IPS DF 19.7 (cell line): ENCODE measurements at regions not wholly inside any gene's neighbourhood (a gene's known extent, or its start where the extent isn't known, plus 50 kb on each side); places are given as distances from the start of the nearest gene placed in this dataset.
"Not testable (repeated sequence)": the region's sequence is repeated elsewhere in the genome, so short reads cannot be mapped to it uniquely, and the experiment has no call there.

Experiments
- DNase-seq: peaks from one replicate; pipeline ENCODE4 v3.0.0-alpha.2; 2013; ENCODE audit warnings: low read depth, low spot score

GRCh38 chr14:48052973-48053372 lies 377.6 kb upstream of the MDGA2 start:
- DNase-seq, result no peak

DNA sequence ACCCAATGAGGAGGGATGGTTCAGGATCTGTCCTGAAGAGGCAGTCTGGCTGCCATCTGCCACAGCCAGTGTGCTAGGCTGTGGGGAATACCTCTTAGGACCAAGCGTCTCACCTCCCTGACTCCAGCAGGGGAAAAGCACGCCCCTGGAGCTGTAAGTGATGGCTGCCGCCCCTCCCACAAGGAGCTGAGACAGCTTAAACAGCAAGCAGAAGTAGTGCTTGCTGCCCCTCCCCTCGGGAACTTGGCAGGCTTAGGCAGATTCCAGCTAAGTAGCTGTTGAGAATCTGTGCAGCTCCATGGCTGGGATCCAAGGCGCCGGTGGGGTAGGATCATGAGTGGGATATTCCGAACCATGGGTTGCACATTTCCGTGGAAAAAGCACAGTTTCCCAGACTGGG lies 360.4 kb upstream of the MDGA2 start:
- DNase-seq, result peak; percentile 35

- no peak for DNase-seq
Measured at GRCh38 chr14:48027115-48027514, 351.7 kb upstream of the MDGA2 start.

DNA sequence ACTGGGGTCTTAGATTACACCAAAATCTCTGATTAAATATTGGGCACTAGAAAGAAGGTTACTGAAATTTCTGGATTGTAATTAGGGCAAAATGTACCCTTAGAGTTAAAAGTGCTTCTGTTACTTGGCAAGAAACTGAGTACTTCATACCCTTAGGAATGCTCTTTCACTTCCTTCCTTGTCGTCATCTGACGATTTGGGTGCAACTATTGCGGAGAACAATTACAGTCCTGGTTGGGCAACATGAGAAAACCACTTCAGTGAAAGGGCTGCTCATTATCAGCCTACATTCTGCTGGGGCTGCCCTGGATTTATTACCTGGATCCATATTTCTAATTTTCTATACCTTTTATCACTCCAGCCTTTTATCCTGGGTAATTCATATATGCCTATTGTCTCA lies 348.5 kb upstream of the MDGA2 start:
- DNase-seq, result no peak

DNA sequence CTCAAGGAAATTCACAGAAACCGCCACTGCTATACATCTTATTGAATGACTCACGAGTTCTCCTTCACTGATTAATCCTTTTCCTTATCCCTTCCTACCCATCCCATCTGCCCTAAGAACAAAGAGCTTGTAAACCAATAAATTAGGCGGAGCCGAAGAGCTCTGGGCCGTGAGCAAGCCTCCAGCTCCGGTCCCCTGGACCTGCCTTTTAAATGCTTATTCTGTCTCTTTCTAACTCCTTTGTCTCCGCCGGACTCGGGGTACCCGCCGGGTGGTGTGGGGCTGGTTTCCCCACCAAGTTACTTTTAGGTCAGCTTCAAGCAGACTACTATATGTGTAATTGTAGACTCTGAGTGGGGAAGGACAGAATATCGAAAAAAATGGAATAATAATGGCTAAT lies 336.1 kb upstream of the MDGA2 start:
- DNase-seq, result not testable (repeated sequence)

DNA sequence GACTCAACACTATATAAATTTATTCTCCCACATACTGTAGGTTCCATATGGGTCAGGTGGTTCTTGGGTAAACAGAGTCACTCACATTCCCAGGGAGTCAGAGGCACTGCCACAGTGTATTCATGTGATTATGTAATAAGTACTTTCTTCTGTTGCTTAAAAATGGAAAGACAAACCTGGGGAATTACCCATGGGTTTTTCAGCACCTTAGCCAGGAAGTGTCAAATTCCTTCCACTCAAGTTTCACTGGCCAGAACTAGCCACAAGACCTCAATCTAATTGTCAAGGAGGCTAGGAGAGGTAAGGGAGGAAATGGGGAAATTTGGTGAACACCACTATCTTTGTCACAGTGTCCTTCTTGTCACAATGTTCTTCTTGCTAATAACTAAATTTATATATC lies 333.2 kb upstream of the MDGA2 start:
- DNase-seq, result no peak

- DNase-seq, result no peak
Measured at GRCh38 chr14:48005986-48006385, 330.6 kb upstream of the MDGA2 start.

DNA sequence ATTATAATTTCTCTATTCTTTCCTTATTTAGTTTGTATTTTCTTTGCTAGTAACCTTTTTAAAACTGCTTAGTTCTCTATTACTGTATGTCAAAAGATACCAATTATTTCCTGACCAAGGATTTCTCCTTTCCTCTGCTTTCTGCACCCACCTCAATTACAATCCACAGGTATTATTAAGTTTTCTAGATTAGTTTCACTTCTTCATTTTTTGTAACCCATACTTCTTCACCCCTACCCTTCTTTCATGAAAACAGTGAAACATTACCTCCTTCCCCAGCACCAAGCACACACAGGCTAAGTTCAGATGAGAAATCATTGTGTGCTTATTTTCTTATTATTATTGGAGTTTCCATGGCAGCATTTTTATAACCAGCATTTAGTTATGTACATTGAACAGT lies 318.5 kb upstream of the MDGA2 start:
- DNase-seq, result no peak

DNA sequence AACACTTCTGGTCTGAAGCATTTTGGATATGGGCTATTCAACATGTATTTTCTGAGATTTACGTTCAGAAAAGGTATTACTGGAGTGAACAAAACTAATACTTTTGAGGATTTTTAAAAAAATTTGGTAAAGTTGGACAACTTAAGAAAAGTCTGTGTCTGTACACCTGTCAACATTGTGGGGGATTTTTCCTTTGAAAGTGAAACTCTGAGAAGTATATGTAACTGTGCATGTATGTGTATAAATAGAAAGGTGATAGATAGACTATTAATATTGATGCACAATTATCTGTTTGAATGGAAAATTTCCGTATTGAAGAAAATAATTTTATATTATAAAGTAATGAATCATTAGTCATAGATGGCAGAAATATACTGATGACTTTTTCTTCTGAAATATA lies 312.8 kb upstream of the MDGA2 start:
- DNase-seq, result no peak

DNA sequence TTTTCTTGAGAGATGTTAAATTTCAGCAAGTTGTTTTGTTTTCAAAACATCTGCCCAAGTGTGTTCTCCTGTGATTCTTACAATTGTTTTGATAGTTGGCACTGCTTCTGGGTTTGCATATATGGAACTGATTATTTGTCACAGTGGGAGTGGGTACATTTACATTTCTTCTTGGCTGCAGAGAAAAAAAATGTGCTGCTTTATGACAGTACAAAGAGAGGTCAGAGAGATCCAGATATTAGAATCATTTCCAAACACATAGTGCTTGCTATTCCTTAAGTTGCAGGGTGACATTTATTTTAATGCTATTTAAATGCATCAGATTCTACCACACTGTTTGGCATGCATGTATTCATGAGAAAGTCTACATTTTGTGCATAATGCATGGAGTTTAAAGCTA lies 303.5 kb upstream of the MDGA2 start:
- no peak for DNase-seq

DNA sequence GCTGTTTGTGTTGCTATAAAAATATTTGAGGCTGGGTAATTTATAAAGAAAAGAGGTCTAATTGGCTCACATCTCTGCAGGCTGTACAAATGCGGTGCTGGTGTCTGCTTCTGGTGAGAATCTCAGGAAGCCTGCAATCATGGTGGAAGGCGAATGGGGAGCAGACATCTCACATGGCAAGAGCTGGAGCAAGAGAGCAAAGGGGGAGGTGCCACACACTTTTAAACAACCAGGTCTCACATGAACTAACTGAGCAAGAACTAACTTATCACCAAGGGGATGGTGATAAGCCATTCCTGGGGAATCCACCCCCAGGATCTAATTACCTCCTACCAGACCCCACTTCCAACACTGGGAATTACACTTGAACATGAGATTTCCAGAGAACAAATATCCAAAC lies 300.7 kb upstream of the MDGA2 start:
- no peak for DNase-seq

GRCh38 chr14:47966076-47966810 lies 290.8 kb upstream of the MDGA2 start:
- no peak for DNase-seq

GRCh38 chr14:47961634-47962033 lies 286.2 kb upstream of the MDGA2 start:
- DNase-seq, result no peak

GRCh38 chr14:47959740-47960139 lies 284.3 kb upstream of the MDGA2 start:
- no peak for DNase-seq

GRCh38 chr14:47949006-47949405 lies 273.6 kb upstream of the MDGA2 start:
- no peak for DNase-seq

DNA sequence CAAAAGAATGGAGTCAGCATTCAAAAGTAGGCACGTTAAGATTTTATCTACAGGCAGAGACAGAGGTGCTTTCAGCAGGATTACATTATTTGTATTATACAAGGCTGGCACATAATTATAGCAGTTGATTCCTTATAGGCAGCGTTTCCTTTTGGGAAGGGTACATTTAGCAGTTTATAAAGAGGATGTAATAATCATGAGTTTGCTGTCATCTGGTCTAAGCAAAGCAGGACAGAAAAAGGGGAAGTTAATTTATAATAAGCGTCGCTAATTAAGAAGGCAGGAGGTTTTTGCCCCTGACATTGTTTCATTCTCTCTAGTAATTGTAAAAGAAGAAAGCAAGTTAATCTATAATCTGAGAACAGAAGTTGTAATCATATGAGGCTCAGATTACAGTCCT lies 259.9 kb upstream of the MDGA2 start:
- no peak for DNase-seq

DNA sequence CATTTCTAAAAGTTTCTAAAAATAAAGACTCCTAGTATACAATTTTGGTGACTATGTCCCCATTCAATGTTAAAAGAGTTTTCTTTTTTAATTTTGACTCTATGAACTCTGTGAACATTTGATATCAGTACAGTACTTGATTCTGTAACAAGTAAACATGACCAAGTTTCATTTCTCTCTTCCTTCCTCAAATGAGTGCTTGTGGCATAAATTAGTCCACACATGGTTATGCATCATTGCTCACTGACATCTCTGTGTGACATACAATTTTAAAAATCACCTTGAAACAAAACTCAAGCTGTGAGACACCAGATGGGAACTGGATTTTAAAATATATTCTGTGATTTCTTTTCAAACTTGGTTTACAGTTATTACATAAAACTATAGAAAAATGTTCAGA lies 253.9 kb upstream of the MDGA2 start:
- DNase-seq, result no peak

DNA sequence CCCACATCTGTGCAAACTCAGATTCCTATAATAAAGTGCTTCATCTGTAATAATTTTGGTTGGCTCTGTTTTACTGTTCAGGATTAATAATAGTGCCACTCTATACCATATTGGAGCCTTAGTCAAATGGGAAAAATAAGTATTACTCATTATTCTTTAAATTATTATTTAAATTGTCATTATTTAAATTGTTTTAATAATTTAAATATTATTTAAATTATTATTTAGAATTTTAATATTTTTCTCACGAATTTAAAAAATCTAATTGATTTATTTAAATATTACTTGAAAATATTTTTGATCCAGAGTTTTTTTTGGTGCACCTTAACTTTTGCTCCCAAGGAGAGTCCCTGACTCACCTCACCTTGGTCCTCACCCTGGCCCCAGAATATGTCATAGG lies 245.7 kb upstream of the MDGA2 start:
- DNase-seq, result no peak

DNA sequence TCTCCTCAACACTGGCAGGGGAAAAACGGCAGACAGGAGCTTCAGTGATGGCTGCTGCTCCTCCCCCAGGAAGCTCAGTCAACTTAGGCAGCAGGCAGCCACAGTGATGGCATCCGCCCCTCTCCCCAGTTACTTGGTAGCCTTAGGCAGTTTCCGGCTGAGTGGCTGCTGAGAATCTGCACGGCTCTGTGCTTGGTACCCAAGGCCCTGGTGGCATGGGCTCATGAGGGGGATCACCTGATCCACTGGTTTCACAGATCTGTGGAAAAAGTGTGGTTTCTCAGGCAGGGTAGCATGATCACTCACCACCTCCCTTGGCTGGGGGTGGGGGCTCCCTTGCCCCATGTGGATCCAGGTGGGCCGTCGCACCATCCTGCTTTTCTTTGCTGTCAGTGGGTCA lies 244.6 kb upstream of the MDGA2 start:
- no peak for DNase-seq

- DNase-seq, result no peak
Measured at GRCh38 chr14:47919334-47919846, 244.0 kb upstream of the MDGA2 start.

DNA sequence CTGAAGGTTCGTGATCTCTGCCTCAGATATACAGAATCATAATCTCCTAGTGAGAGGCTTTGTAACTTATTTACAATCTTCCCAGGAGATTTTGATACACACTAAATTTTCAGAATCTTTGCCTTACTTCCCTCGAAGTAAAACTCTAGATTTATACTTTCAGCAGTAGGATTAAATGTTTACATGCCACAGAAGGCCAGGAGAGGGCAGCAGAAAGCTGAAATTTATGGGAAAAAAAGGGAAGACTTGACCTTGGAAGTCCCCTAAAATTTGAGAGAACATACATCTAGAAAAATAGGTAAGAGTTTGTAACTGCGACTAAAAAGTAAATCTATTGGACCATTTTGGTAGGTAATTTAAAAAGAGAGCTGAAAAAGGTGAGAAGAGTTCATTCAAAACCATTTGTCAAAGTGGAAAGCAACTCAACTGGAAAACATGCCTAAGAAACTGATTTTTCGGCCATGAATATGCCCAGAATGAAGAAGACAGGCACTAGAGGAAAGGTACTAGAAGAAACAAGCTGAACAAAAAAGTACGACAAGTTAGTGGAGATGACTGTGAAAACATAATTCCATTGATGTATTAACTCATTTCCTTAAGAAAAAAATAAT lies 242.0 kb upstream of the MDGA2 start:
- DNase-seq, result peak; percentile 2

GRCh38 chr14:47901141-47901540 lies 225.7 kb upstream of the MDGA2 start:
- not testable (repeated sequence) for DNase-seq

- no peak for DNase-seq
Measured at GRCh38 chr14:47899685-47900084, 224.3 kb upstream of the MDGA2 start.
